Subcutaneous abdominal adipose tissue (tissue), 5 donors: ENCODE measurements at regions not wholly inside any gene's neighbourhood (a gene's known extent, or its start where the extent isn't known, plus 50 kb on each side); places are given as distances from the start of the nearest gene placed in this dataset.

Experiments
- H3K27ac ChIP-seq: one replicate; pipeline ENCODE4 v1.7.0; 2013; ENCODE audit warnings: low read depth, mild to moderate bottlenecking, inconsistent platforms, low read length, moderate library complexity
- H3K27me3 ChIP-seq, 5 donors: one replicate each; pipeline ENCODE4 v1.7.0; 2013; ENCODE audit warnings: low read length in 5 of 5, inconsistent platforms in 1 of 5; ENCODE audit not compliant: control insufficient read depth in 5 of 5, insufficient read depth in 4 of 5
- H3K36me3 ChIP-seq, 5 donors: one replicate each; pipeline ENCODE4 v1.7.0; 2013; ENCODE audit warnings: low read length in 5 of 5; ENCODE audit not compliant: control insufficient read depth in 5 of 5, insufficient read depth in 5 of 5
- H3K4me1 ChIP-seq, 5 donors: one replicate each; pipeline ENCODE4 v1.7.0; 2013; ENCODE audit warnings: low read length in 5 of 5, mild to moderate bottlenecking in 3 of 5, moderate library complexity in 1 of 5; ENCODE audit not compliant: control insufficient read depth in 5 of 5, insufficient read depth in 5 of 5
- H3K4me3 ChIP-seq, 5 donors: one replicate each; pipeline ENCODE4 v1.7.0; 2013; ENCODE audit warnings: low read length in 5 of 5, low read depth in 1 of 5
- H3K9ac ChIP-seq, 5 donors: one replicate each; pipeline ENCODE4 v1.7.0; 2013; ENCODE audit warnings: low read length in 5 of 5, mild to moderate bottlenecking in 4 of 5, moderate library complexity in 3 of 5
- H3K9me3 ChIP-seq, 5 donors: one replicate each; pipeline ENCODE4 v1.7.0; 2013; ENCODE audit warnings: low read length in 5 of 5; ENCODE audit not compliant: control insufficient read depth in 5 of 5
- donor health status: healthy.
- donor health status: healthy.
- donor health status: healthy.
- donor health status: healthy.
- donor health status: healthy.

DNA sequence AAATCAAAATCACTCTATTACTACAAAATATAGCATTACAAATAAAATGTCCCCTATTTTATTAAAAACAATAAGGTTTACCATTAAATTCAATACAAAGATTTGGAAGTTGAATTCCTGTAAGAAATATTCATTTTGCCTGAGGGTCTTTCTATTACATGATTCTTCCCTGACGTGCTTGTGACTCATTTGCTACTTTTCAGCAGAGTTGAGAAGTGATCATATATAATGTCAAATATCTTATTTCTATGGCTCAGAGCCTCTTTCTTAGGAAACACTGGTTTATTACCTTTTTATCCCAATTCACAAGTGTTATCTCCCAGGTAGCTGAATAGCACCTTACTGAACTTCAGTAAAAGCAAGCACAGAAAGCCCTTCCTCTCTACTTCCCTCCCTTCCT lies 65.2 kb upstream of the CNTN5 start:
- H3K9me3 ChIP-seq, result no peaks in the 10 kb centered on the region

DNA sequence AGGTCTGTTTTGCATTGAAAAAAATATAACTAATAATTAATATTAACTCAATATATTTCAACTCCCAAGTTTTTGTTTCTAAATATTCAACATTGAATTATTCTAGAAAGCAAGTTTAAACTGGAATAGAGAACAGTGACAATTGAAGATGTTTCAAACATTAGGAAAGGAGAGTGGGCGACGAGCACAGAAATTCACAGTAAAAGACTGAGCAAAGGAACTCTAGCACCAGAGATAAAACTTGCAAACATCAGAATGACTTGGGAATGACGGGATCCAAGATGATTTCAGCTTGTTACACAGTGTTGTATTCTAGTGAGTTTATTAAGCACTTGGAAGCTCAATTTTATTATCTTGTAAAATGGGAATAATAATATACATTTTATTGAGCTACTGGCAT lies 56.6 kb upstream of the CNTN5 start:
- Histone ChIP-seq H3K27me3 (no peaks in the 10 kb centered on the region), H3K9me3 (no peaks in the 10 kb centered on the region), H3K9ac (no peak overlapping the region), H3K4me3 (no peak overlapping the region), H3K36me3 (no peaks in the 10 kb centered on the region), H3K27ac (no peak overlapping the region), H3K4me1 (no peaks in the 10 kb centered on the region)

More for the DNA sequence above, 65.2 kb upstream of the CNTN5 start:
- Histone ChIP-seq H3K27ac (no peak overlapping the region), H3K4me3 (no peak overlapping the region), H3K9ac (no peak overlapping the region), H3K27me3 (no peaks in the 10 kb centered on the region), H3K36me3 (no peaks in the 10 kb centered on the region), H3K4me1 (no peaks in the 10 kb centered on the region)

DNA sequence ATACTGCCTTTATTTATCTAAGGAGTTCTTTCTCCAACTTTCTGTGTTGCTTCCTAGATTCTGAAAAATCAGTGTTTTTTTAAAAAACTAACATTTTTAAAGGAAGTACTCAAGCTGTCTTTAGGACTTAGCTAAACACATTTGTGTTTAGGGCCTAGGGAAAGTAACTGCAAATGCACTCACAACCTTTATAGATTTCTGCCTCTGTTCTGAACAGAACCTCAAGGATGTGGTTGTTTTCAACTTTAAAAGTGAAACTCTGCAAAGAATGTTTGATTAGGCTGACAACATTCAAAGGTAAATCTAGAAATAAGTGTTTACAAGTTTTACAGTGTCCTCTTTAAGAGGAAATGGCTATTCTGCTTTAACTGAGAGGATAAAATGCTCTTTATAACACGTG lies 55.4 kb upstream of the CNTN5 start:
- Histone ChIP-seq H3K4me1 (no peaks in the 10 kb centered on the region), H3K27me3 (no peaks in the 10 kb centered on the region), H3K36me3 (no peaks in the 10 kb centered on the region), H3K9ac (no peak overlapping the region), H3K9me3 (no peaks in the 10 kb centered on the region), H3K27ac (no peak overlapping the region), H3K4me3 (no peak overlapping the region)

DNA sequence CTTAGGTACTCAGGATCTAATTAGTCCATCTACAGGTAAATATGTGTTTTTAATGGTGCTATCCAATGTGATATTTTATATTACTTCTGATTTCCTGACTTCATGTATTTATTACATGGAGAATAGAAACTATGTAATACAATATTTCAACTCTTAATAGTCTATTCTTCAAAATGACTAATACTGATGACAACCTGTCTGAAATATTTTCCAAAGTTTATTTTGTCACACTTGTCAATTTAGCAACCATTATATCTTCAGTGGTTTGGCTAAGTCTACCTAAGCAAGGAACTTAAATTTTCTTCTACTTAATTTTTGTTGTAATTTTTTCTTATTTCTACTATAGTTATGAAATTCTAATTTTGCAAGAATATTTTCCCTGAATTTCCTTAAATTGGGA lies 55.0 kb upstream of the CNTN5 start:
- Histone ChIP-seq H3K4me3 (no peak overlapping the region), H3K27me3 (no peaks in the 10 kb centered on the region), H3K36me3 (no peaks in the 10 kb centered on the region), H3K9ac (no peak overlapping the region), H3K27ac (no peak overlapping the region), H3K9me3 (no peaks in the 10 kb centered on the region), H3K4me1 (no peaks in the 10 kb centered on the region)

DNA sequence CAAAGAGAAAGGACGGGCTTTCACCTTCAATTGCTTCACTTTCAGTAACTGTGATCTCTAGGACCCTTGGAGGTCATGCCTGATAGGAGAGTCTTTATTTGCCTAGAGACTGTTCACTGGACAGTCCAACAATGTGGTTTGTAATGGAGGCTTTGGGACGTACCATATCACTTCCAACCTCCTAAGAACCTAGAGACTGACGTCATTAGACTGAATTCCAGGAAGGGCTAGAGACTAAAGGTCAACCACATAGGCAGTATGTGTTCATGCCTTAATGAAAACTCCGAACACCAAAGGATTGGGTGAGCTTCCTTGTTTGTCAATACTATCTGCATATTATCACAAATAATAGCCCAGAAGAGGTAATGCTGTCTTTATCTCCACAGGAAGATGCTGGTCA lies 53.7 kb upstream of the CNTN5 start:
- no peak overlapping the region for H3K27ac ChIP-seq
- H3K27me3 ChIP-seq, result no peaks in the 10 kb centered on the region
- no peaks in the 10 kb centered on the region for H3K36me3 ChIP-seq
- no peaks in the 10 kb centered on the region for H3K4me1 ChIP-seq
- no peaks in the 10 kb centered on the region for H3K9me3 ChIP-seq
- H3K9ac ChIP-seq, result no peak overlapping the region
- no peak overlapping the region for H3K4me3 ChIP-seq
